Testis (tissue), 2 donors: ENCODE measurements at regions not wholly inside any gene's neighbourhood (a gene's known extent, or its start where the extent isn't known, plus 50 kb on each side); places are given as distances from the start of the nearest gene placed in this dataset.

Experiments
- POLR2A ChIP-seq: fragments of 450-650 bp; IDR thresholded peaks from one replicate; pipeline ENCODE4 v1.6.1; 2017; ENCODE audit warnings: antibody characterized with exemption, mild to moderate bottlenecking, moderate library complexity
- TF ChIP-seq, protein P1 (sequence below), 3 experiments: fragments of 450-650 bp in 2 of 3; fragments of 200-600 bp in 1 of 3; sonication (generic) in 1 of 3; IDR thresholded peaks; one replicate each; pipeline ENCODE4 v1.5.1; 2016 to 2019; ENCODE audit warnings: antibody characterized with exemption in 3 of 3, mild to moderate bottlenecking in 2 of 3, moderate library complexity in 1 of 3

DNA sequence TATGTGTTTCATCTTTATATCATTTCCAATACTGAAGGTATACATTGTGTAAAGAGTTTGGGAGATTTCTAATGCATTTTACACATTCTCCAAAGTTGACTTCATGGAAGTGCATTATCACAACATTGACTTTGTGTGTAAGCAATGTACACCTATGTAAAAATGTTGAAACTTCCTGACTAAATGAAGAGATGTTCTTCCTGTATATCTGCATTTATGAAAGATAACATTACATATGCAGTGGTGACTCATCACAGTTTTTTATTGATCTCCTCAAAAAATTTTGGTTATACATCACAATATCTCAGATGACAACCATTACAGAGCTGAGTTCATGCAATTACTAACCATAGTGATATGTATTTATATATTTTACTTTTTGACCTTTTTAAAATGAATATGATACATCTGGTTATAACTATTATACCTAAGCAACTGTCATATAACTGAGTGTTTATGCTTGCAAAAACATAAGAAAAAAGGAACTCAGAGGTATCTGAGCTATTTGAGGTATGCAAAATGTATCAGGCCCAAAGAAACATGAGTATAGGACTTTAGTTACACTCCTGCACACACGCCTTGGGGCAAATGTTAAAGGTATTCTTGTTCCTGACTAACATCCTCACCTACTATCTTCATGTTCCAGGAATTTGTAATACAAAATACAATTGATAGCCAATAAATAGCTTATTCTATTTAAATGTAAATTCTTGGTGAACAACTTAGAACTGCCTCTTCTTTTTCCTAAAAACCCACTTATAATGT, 88.2 kb upstream of the OLFM3 start:
- TF ChIP-seq, protein P1, sequence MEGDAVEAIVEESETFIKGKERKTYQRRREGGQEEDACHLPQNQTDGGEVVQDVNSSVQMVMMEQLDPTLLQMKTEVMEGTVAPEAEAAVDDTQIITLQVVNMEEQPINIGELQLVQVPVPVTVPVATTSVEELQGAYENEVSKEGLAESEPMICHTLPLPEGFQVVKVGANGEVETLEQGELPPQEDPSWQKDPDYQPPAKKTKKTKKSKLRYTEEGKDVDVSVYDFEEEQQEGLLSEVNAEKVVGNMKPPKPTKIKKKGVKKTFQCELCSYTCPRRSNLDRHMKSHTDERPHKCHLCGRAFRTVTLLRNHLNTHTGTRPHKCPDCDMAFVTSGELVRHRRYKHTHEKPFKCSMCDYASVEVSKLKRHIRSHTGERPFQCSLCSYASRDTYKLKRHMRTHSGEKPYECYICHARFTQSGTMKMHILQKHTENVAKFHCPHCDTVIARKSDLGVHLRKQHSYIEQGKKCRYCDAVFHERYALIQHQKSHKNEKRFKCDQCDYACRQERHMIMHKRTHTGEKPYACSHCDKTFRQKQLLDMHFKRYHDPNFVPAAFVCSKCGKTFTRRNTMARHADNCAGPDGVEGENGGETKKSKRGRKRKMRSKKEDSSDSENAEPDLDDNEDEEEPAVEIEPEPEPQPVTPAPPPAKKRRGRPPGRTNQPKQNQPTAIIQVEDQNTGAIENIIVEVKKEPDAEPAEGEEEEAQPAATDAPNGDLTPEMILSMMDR (IDR thresholded peaks at IDR 0.05), result no peak
- TF ChIP-seq POLR2A, result no peak
